PC-9 (cell line): ENCODE measurements at regions not wholly inside any gene's neighbourhood (a gene's known extent, or its start where the extent isn't known, plus 50 kb on each side); places are given as distances from the start of the nearest gene placed in this dataset.

Experiments
- CTCF ChIP-seq: fragments of 200-600 bp; sonication (generic); conservative IDR thresholded peaks from 2 replicates; pipeline ENCODE4 v1.6.1; 2017; ENCODE audit warnings: mixed run types, antibody characterized with exemption, mild to moderate bottlenecking, moderate library complexity
- EZH2 ChIP-seq: fragments of 200-600 bp; sonication (generic); IDR thresholded peaks from 2 replicates; pipeline ENCODE4 v1.8.0; 2017; ENCODE audit warnings: antibody characterized with exemption, low read depth

DNA sequence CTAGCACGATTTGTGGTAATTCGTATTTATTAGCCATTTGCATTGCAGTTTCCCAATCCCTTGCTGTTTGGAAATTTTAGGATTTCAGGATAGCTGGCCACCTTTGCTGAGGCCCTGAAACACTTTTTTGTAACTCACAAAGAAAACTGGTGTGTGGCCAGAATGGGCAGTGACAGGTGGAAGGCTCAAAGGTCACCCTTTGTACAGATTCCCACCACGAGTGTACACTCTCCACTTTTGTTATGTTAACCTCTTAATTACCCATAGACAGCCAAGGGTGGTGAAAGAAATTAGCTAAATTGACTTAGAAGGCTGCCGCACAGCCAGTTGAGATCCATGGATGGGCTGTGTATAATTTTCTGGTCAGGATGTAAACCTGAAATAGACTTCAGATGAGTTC is 109.7 kb upstream of the ARX start:
- TF ChIP-seq CTCF (no peak), EZH2 (no peak)
